GM18520 (cell line): ENCODE measurements at regions not wholly inside any gene's neighbourhood (a gene's known extent, or its start where the extent isn't known, plus 50 kb on each side); places are given as distances from the start of the nearest gene placed in this dataset.

ENCODE experiments used
- ATAC-seq: cut with Tn5 transposase; IDR thresholded peaks from one replicate; pipeline ENCODE4 v1.9.1; 2021; ENCODE audit not compliant: unreplicated experiment

GRCh38 chr9:82538634-82539033 lies 524.3 kb downstream of the RASEF start:
- ATAC-seq: no peak

DNA sequence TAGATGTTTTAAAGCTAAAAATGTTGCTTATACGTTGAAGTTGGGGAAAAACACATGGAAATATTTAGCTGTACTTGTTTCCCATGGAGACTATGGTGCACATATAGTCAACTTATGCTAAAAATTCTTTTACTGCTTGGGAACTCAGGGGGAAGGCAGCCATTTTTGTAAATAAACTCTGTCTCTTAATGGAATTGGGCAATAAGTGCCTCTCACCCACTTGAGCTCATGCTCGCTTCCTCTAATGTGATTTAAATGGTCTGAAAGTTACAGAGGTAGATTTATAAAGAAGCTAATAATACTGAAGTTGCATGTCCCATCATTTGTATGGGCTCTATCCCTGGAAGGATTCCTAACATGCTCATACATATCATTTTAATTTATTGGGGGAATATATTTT lies 523.8 kb downstream of the RASEF start:
- no peak for ATAC-seq

- ATAC-seq: no peak
Measured at GRCh38 chr9:82539856-82540579, 522.9 kb downstream of the RASEF start.

GRCh38 chr9:82543726-82544125 lies 519.2 kb downstream of the RASEF start:
- no peak for ATAC-seq

DNA sequence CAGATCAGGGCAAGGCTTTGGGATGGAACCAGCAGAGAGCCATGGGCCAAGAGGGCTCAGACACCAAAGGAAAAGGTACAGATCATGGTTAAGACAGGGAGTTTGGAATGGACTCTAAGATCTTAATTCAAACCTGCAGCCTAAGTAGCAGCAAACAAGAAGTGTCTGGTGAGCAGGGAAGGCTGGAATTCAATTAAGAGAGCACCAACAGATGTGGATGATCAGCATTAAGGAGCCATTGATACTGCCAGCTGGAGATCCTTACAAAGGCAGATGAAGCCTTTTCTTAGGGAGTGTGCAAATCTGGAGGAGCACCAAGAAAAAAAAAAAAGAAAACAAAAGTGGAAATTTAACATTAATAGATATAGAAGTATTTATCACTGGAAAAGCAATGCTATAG lies 516.8 kb downstream of the RASEF start:
- no peak for ATAC-seq

DNA sequence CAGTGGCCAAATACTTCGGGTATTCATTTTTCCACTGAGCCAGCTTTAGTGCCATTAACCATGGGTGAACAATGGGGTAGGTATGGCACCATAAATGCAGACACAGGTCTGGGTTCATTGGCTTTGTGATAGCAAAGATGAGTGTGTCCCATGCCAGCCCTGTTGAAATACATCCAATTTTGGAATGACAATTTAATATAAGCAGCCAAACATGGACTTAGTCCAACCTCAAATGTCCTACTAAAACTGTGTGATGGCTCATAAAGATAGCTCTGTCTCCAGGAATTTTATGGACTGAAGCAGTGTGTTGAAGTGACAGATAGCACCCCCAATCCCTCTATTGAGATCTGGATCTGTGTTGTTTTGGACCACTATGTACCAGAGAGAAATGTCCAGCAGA lies 514.9 kb downstream of the RASEF start:
- ATAC-seq: no peak

GRCh38 chr9:82549174-82549821 lies 513.6 kb downstream of the RASEF start:
- no peak for ATAC-seq

DNA sequence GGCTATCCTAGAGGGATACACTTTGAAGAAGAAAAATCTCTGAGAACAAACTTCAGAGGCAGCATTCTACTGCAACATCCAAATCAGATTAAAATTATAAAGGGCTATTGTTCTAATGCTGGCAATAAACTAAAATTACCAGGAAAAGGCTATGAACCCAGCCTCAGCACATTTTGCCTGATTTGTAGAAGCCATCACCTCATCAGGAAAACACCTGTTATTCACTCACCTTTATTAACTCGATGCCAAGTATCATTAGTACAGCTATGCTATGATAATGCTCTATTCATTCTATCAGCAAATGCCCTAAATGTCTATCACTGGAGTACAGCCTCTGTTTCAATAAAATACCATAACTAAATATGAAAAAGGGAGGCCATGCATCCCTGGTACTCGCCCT lies 510.2 kb downstream of the RASEF start:
- no peak for ATAC-seq

- peak; percentile 70 for ATAC-seq
Measured at GRCh38 chr9:82553654-82554366, 509.1 kb downstream of the RASEF start.

DNA sequence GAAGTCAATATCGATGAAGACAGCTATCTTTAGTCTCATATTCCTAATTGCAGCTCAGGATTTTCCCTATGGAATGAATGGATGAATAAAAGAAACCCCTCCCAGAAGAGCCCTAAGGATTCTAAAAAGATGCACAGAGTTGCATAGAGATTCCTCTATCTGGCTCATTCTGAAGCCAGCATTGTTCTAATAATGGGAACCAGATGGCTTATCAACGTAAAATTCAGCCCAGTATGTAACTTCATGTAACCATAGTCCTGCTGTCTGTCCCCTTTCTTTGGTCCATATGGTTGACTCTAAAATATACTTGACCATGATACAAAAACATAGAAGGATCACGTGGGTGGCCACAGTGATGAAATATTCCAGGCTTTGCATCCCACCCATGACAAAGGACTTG lies 508.6 kb downstream of the RASEF start:
- ATAC-seq: no peak

DNA sequence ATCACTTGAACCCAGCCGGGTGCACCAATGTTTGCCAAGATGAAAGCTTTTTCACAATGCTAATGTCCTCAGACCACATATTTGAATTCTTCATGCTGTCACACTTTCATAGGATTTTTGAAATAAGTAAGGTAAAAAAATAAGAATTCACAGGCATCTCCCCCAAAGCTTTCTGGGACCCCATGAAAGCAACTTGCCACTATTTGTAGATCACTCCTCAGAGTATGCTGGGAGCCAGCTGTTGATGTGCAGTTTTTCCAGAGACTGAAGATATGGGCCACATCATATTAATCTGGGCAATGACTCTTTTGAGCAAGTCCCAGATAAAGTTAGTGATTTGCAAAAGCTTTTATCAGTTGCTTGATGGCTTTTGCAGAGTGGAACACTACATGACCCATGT lies 507.9 kb downstream of the RASEF start:
- no peak for ATAC-seq

DNA sequence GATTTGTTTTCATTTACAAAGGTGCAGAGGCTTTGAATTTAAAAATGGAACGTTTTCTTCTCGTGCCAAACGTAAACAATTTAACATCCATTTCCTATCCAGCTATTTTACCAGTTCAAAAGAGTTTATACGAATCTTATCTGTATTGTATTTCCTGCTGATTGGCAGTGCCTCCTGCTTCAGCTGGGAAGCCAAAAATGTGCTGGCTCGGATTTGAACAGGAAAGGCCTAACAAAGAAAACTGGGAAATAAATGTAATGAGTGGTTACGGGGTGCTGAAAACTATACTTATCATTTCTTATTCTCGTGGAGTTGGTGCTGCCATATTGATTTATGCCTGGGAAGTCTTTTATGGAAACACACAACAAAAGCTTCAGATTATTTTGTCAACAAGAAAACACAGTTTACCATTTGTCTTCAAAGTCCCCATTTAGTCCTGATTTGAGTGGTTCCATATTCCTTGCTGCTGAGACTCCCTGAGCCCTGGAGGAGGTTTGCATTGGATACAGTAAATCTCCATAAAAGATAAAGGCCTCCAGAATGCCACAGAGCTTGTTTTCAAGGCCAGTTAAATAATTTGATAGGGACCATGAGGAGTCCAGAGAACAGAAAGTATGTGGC lies 507.4 kb downstream of the RASEF start:
- ATAC-seq: no peak

GRCh38 chr9:82558346-82558745 lies 504.6 kb downstream of the RASEF start:
- no peak for ATAC-seq

- ATAC-seq: no peak
Measured at GRCh38 chr9:82558855-82559630, 503.9 kb downstream of the RASEF start.

GRCh38 chr9:82560036-82560435 lies 502.9 kb downstream of the RASEF start:
- ATAC-seq: no peak

DNA sequence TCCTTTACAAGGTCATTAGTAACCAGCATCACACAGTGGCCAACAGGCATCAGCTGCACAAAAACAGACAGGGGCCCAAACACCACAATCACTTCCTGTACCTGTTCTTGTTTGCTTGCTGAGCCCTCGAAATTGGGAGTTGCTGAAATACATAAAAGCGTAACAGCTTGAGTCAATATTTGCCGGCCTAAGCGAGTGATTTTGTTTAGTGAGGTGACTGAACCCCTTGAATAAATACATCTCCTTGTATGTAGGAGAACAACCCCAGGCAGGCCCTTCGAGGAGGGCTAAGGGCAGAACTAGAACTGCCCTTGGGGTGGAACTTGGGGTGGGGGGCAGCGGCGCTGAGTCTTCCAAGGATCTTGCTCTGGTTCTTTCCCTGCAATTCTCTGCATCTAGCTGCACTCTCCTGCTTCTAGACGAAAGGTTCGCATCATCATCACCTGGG lies 502.5 kb downstream of the RASEF start:
- no peak for ATAC-seq

DNA sequence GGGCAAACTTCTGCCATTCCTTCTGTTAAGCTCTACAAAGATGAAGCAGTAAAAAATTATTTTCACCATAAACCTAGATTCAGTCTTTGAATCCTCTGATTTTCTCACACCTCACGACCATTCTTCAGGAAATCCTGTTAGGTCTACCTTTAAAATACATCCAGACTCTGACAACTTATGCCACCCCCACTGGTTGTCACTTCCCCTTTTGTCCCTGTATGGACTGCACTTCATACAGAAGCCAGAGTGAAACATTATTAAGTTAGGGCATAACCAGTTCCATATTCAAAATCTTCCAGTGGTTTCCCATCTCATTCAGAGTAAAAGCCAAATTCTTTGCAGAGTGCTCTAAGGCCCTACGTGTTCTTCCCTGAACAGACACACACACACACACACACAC lies 499.8 kb downstream of the RASEF start:
- no peak for ATAC-seq

DNA sequence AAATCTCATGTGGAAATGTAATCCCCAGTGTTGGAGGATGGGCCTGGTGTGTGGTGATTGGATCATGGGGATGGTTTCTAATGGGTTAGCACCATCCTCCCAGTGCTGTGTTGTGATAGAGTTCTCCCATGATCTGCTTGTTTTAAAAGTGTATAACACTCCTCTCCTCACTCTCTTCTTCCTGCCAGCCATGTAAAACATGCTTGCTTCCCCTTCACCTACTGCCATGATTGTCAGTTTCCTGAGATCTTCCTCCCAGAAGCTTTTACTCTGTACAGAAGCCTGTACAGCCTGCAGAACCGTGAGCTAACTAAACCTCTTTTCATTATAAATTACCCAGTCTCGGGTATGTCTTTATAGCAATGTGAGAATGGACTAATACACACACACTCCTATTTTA lies 499.1 kb downstream of the RASEF start:
- ATAC-seq: no peak

- ATAC-seq: no peak
Measured at GRCh38 chr9:82565188-82565969, 497.6 kb downstream of the RASEF start.

DNA sequence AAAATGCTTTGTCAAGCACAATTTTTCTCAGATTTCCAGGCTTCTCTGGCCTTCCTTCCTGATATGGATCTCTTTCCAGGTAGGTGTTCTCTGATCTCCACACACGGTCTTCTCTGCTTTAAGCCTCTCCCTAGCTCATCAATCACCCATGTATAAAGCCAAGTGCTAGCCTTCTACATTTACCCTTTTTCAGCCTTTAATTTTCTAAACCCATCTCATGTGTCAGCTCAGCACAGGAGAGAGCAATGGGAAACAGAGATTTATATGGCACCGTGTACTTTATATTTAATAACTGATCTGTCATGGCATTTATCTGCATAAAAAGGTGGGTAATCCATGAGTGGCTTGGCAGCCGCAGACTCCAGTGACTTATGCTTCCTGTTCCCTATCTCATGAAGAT lies 495.0 kb downstream of the RASEF start:
- ATAC-seq: no peak
